ENCODE measurements at regions not wholly inside any gene's neighbourhood (a gene's known extent, or its start where the extent isn't known, plus 50 kb on each side); places are given as distances from the start of the nearest gene placed in this dataset.

DNA sequence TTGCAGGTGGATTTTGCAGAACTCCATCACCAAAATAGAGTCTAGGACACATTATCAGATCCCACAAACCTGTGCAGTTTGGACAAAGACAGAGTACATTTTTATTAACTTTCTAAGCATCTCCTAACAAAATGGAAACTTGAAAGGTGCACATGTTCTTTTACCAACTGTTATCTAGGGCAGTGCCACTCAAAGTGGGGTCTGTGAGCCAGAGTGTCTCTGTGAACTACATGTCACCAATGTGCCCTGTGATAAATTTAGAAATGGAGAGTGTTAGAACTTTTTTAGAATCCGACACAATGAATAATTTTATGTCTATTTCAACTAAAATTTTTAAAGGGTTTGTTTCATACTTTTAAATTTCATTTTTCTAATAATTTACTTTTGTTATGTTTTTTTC is 68.4 kb upstream of the TMC3 start:
- TF ChIP-seq POLR2AphosphoS5 (IDR thresholded peaks at IDR 0.05; ENCODE audit: borderline replicate concordance, low read depth, low read length) (no peak), EZH2 (IDR thresholded peaks at IDR 0.05) (no peak), FOXP2 (optimal IDR thresholded peaks at IDR 0.05; ENCODE audit: control extremely low read depth, extremely low read length, insufficient read depth) (no peak)

Data from SK-N-MC (cell line).